Endothelial cell (in vitro differentiated cells): ENCODE measurements at regions not wholly inside any gene's neighbourhood (a gene's known extent, or its start where the extent isn't known, plus 50 kb on each side); places are given as distances from the start of the nearest gene placed in this dataset.

Source experiments
- DNase-seq: peaks from one replicate; pipeline ENCODE4 v3.0.0; 2021; ENCODE audit warnings: low spot score
- H3K27ac Mint-ChIP-seq: one replicate; pipeline ENCODE4 v1.8.0; 2021; ENCODE audit warnings: mixed read lengths, inconsistent platforms; ENCODE audit not compliant: unreplicated experiment
- H3K27me3 Mint-ChIP-seq: one replicate; pipeline ENCODE4 v1.8.0; 2021; ENCODE audit warnings: mild to moderate bottlenecking, moderate library complexity, mixed read lengths, inconsistent platforms; ENCODE audit not compliant: unreplicated experiment
- H3K36me3 Mint-ChIP-seq: one replicate; pipeline ENCODE4 v1.8.0; 2021; ENCODE audit warnings: mild to moderate bottlenecking, low read depth, mixed read lengths, inconsistent platforms; ENCODE audit not compliant: unreplicated experiment
- H3K4me1 Mint-ChIP-seq: one replicate; pipeline ENCODE4 v1.8.0; 2021; ENCODE audit warnings: mild to moderate bottlenecking, mixed read lengths, inconsistent platforms; ENCODE audit not compliant: unreplicated experiment
- H3K4me3 Mint-ChIP-seq: one replicate; pipeline ENCODE4 v1.8.0; 2021; ENCODE audit warnings: mild to moderate bottlenecking, mixed read lengths, inconsistent platforms; ENCODE audit not compliant: unreplicated experiment
- H3K9me3 Mint-ChIP-seq: one replicate; pipeline ENCODE4 v1.8.0; 2021; ENCODE audit warnings: mixed read lengths, inconsistent platforms; ENCODE audit not compliant: unreplicated experiment
- TF ChIP-seq, protein P1 (sequence below): fragments of 200-600 bp; sonication (generic); IDR thresholded peaks from one replicate; pipeline ENCODE4 v1.5.0; 2021; ENCODE audit warnings: antibody characterized with exemption; ENCODE audit not compliant: unreplicated experiment

DNA sequence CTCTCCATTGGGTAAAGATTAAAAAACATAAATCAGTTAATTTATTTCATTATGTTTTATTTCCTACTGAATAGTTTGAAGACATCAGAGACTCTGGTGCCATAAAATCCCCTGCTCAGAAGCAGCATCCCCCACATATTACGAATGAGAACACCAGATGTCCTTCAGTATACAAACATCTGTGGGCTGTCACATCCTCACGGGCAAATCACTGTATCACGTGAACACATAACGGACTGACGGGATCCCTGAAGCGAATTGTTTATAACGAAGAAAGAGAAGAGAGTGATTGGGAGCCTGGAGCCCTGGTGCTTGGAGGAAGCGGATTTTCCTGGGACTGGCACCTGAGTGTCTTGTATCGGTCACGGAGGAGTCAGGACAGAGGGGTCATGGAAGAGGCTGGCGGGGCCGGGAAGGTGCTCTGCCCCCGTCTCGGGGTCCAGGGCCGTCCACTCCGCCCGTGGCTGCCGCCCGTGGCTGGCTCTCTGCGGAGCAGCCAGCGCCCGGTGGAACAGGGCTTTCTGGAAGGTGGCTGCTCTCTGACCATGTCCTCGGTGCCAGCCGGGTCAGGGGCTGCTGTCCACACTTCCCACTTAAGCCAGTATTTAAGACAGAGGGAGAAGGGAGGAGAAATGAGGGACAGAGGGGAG lies 452.7 kb upstream of the FAT1 start:
- H3K4me3 Mint-ChIP-seq, result no peak overlapping the region
- H3K27ac Mint-ChIP-seq, result no peak overlapping the region
- H3K4me1 Mint-ChIP-seq, result no peaks in the 10 kb centered on the region
- H3K36me3 Mint-ChIP-seq, result no peaks in the 10 kb centered on the region
- no peaks in the 10 kb centered on the region for H3K9me3 Mint-ChIP-seq
- TF ChIP-seq, protein P1, sequence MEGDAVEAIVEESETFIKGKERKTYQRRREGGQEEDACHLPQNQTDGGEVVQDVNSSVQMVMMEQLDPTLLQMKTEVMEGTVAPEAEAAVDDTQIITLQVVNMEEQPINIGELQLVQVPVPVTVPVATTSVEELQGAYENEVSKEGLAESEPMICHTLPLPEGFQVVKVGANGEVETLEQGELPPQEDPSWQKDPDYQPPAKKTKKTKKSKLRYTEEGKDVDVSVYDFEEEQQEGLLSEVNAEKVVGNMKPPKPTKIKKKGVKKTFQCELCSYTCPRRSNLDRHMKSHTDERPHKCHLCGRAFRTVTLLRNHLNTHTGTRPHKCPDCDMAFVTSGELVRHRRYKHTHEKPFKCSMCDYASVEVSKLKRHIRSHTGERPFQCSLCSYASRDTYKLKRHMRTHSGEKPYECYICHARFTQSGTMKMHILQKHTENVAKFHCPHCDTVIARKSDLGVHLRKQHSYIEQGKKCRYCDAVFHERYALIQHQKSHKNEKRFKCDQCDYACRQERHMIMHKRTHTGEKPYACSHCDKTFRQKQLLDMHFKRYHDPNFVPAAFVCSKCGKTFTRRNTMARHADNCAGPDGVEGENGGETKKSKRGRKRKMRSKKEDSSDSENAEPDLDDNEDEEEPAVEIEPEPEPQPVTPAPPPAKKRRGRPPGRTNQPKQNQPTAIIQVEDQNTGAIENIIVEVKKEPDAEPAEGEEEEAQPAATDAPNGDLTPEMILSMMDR, result no peak
- DNase-seq, result no peak
- peaks cover 2% of the 10 kb centered on the region for H3K27me3 Mint-ChIP-seq

GRCh38 chr4:187178084-187178483 lies 454.4 kb upstream of the FAT1 start:
- Mint-ChIP-seq H3K9me3 (no peaks in the 10 kb centered on the region), H3K4me1 (no peaks in the 10 kb centered on the region), H3K4me3 (no peak overlapping the region), H3K27ac (no peak overlapping the region), H3K36me3 (no peaks in the 10 kb centered on the region), H3K27me3 (peaks cover 2% of the 10 kb centered on the region)
- DNase-seq, result no peak
- TF ChIP-seq, protein P1, result no peak

GRCh38 chr4:187178587-187178986 lies 454.9 kb upstream of the FAT1 start:
- TF ChIP-seq, protein P1, result no peak

GRCh38 chr4:187179086-187180058 lies 455.7 kb upstream of the FAT1 start:
- no peak for DNase-seq
- Mint-ChIP-seq H3K4me1 (no peaks in the 10 kb centered on the region), H3K4me3 (no peak overlapping the region), H3K27me3 (peaks cover 2% of the 10 kb centered on the region), H3K9me3 (no peaks in the 10 kb centered on the region), H3K27ac (no peak overlapping the region), H3K36me3 (no peaks in the 10 kb centered on the region)
- TF ChIP-seq, protein P1, result no peak

More at GRCh38 chr4:187178587-187178986, 454.9 kb upstream of the FAT1 start:
- no peaks in the 10 kb centered on the region for H3K4me1 Mint-ChIP-seq
- H3K9me3 Mint-ChIP-seq, result no peaks in the 10 kb centered on the region
- DNase-seq, result no peak
- H3K4me3 Mint-ChIP-seq, result no peak overlapping the region
- H3K36me3 Mint-ChIP-seq, result no peaks in the 10 kb centered on the region
- H3K27me3 Mint-ChIP-seq, result peaks cover 2% of the 10 kb centered on the region
- no peak overlapping the region for H3K27ac Mint-ChIP-seq

GRCh38 chr4:187181054-187181453 lies 457.4 kb upstream of the FAT1 start:
- TF ChIP-seq, protein P1, result no peak
- Mint-ChIP-seq H3K27ac (no peak overlapping the region), H3K36me3 (no peaks in the 10 kb centered on the region), H3K4me3 (no peak overlapping the region), H3K4me1 (no peaks in the 10 kb centered on the region), H3K9me3 (no peaks in the 10 kb centered on the region), H3K27me3 (peaks cover 2% of the 10 kb centered on the region)
- no peak for DNase-seq
